ENCODE measurements at regions not wholly inside any gene's neighbourhood (a gene's known extent, or its start where the extent isn't known, plus 50 kb on each side); places are given as distances from the start of the nearest gene placed in this dataset.

DNA sequence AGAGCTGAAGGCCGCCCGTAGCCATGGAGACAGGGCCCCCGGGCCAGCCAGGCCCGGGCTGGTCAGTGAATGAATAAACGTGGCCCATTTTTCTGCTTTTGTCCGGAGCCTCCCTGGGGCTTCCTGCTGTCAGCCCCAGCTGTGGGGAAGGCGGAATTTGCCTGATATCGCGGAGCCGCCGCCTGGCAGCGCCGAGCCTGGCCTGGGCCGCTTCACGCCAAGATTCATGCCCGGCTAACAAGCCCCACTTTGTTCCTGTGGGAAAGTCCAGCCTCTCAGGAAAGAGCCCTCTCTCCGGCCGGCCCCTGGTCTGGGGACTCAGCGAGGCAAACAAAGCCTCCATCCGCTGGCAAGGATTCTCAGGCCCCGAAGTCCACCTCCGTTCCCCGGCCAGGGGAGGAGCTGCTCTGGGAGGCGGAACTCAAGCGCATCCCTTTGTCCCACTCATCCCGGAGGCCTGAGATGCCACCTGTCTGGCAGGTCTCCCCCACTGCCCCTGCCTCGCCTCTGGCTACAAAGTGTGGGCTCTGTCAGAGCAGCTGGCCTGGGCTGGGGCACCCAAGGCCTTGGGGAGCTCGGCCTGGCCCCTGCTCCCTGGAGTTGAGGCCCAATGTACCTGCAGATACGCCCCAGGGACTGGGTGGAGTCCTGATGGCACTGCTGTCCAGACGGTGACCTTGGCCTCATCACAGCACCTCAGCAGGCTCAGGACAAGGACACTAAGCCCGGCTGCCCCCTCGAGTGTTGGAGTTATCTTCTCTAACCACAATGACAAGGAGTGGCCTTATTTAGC lies 51.6 kb upstream of the SLC6A11 start (continued):
- no peak for TF ChIP-seq KDM5A (IDR thresholded peaks at IDR 0.05; ENCODE audit: borderline replicate concordance, low read length)
- TF ChIP-seq FOXJ3 (CRISPR knock-in tag; IDR thresholded peaks at IDR 0.05; ENCODE audit: borderline replicate concordance) = no peak
- TF ChIP-seq, protein P1, sequence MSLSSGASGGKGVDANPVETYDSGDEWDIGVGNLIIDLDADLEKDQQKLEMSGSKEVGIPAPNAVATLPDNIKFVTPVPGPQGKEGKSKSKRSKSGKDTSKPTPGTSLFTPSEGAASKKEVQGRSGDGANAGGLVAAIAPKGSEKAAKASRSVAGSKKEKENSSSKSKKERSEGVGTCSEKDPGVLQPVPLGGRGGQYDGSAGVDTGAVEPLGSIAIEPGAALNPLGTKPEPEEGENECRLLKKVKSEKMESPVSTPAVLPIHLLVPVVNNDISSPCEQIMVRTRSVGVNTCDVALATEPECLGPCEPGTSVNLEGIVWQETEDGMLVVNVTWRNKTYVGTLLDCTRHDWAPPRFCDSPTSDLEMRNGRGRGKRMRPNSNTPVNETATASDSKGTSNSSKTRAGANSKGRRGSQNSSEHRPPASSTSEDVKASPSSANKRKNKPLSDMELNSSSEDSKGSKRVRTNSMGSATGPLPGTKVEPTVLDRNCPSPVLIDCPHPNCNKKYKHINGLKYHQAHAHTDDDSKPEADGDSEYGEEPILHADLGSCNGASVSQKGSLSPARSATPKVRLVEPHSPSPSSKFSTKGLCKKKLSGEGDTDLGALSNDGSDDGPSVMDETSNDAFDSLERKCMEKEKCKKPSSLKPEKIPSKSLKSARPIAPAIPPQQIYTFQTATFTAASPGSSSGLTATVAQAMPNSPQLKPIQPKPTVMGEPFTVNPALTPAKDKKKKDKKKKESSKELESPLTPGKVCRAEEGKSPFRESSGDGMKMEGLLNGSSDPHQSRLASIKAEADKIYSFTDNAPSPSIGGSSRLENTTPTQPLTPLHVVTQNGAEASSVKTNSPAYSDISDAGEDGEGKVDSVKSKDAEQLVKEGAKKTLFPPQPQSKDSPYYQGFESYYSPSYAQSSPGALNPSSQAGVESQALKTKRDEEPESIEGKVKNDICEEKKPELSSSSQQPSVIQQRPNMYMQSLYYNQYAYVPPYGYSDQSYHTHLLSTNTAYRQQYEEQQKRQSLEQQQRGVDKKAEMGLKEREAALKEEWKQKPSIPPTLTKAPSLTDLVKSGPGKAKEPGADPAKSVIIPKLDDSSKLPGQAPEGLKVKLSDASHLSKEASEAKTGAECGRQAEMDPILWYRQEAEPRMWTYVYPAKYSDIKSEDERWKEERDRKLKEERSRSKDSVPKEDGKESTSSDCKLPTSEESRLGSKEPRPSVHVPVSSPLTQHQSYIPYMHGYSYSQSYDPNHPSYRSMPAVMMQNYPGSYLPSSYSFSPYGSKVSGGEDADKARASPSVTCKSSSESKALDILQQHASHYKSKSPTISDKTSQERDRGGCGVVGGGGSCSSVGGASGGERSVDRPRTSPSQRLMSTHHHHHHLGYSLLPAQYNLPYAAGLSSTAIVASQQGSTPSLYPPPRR (CRISPR knock-in tag; IDR thresholded peaks at IDR 0.05; ENCODE audit: borderline replicate concordance) = no peak
- TF ChIP-seq, protein P2, sequence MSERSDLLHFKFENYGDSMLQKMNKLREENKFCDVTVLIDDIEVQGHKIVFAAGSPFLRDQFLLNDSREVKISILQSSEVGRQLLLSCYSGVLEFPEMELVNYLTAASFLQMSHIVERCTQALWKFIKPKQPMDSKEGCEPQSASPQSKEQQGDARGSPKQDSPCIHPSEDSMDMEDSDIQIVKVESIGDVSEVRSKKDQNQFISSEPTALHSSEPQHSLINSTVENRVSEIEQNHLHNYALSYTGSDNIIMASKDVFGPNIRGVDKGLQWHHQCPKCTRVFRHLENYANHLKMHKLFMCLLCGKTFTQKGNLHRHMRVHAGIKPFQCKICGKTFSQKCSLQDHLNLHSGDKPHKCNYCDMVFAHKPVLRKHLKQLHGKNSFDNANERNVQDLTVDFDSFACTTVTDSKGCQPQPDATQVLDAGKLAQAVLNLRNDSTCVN (CRISPR knock-in tag; IDR thresholded peaks at IDR 0.05; ENCODE audit: borderline replicate concordance) = no peak
- TF ChIP-seq ZNF883 (CRISPR knock-in tag; IDR thresholded peaks at IDR 0.05; ENCODE audit: not compliant biosample characterization) = no peak
- TF ChIP-seq GABPA (IDR thresholded peaks at IDR 0.05; ENCODE audit: low read depth, low read length) = no peak
- no peak for TF ChIP-seq GABPA (CRISPR knock-in tag; IDR thresholded peaks at IDR 0.05; ENCODE audit: low read depth)
- 0 out of 2 replicates have a peak, but pooled peaks have one; percentile 26 for TF ChIP-seq ZNF350 (CRISPR knock-in tag; IDR thresholded peaks at IDR 0.05; ENCODE audit: borderline replicate concordance, low read depth)
- no peak for TF ChIP-seq ZSCAN9 (CRISPR knock-in tag; IDR thresholded peaks at IDR 0.05; ENCODE audit: borderline replicate concordance)
- TF ChIP-seq, protein P3, sequence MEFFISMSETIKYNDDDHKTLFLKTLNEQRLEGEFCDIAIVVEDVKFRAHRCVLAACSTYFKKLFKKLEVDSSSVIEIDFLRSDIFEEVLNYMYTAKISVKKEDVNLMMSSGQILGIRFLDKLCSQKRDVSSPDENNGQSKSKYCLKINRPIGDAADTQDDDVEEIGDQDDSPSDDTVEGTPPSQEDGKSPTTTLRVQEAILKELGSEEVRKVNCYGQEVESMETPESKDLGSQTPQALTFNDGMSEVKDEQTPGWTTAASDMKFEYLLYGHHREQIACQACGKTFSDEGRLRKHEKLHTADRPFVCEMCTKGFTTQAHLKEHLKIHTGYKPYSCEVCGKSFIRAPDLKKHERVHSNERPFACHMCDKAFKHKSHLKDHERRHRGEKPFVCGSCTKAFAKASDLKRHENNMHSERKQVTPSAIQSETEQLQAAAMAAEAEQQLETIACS (CRISPR knock-in tag; IDR thresholded peaks at IDR 0.05) = no peak
- TF ChIP-seq SNRNP70 (IDR thresholded peaks at IDR 0.05; ENCODE audit: low read depth, low read length) = no peak
- TF ChIP-seq, protein P4, sequence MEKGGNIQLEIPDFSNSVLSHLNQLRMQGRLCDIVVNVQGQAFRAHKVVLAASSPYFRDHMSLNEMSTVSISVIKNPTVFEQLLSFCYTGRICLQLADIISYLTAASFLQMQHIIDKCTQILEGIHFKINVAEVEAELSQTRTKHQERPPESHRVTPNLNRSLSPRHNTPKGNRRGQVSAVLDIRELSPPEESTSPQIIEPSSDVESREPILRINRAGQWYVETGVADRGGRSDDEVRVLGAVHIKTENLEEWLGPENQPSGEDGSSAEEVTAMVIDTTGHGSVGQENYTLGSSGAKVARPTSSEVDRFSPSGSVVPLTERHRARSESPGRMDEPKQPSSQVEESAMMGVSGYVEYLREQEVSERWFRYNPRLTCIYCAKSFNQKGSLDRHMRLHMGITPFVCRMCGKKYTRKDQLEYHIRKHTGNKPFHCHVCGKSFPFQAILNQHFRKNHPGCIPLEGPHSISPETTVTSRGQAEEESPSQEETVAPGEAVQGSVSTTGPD (CRISPR knock-in tag; IDR thresholded peaks at IDR 0.05) = no peak
- no peak for TF ChIP-seq NFE2L1 (CRISPR knock-in tag; IDR thresholded peaks at IDR 0.05; ENCODE audit: borderline replicate concordance)
- TF ChIP-seq ZNF30 (CRISPR knock-in tag; IDR thresholded peaks at IDR 0.05) = no peak
- TF ChIP-seq MBD4 (IDR thresholded peaks at IDR 0.05; ENCODE audit: borderline replicate concordance, low read length) = no peak
- TF ChIP-seq KAT7 (CRISPR knock-in tag; IDR thresholded peaks at IDR 0.05; ENCODE audit: borderline replicate concordance) = no peak
- TF ChIP-seq THAP11 (CRISPR knock-in tag; IDR thresholded peaks at IDR 0.05) = no peak
- TF ChIP-seq, protein P5, sequence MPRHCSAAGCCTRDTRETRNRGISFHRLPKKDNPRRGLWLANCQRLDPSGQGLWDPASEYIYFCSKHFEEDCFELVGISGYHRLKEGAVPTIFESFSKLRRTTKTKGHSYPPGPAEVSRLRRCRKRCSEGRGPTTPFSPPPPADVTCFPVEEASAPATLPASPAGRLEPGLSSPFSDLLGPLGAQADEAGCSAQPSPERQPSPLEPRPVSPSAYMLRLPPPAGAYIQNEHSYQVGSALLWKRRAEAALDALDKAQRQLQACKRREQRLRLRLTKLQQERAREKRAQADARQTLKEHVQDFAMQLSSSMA (CRISPR knock-in tag; IDR thresholded peaks at IDR 0.05) = no peak
- TF ChIP-seq ZNF766 (CRISPR knock-in tag; IDR thresholded peaks at IDR 0.05; ENCODE audit: borderline replicate concordance) = no peak
- 0 out of 2 replicates have a peak, but pooled peaks have one; percentile 21 for TF ChIP-seq ZSCAN21 (CRISPR knock-in tag; IDR thresholded peaks at IDR 0.05; ENCODE audit: borderline replicate concordance)
- no peak for TF ChIP-seq NBN (conservative IDR thresholded peaks at IDR 0.05)

All from HepG2 (cell line).